ENCODE measurements at regions not wholly inside any gene's neighbourhood (a gene's known extent, or its start where the extent isn't known, plus 50 kb on each side); places are given as distances from the start of the nearest gene placed in this dataset.

- TF ChIP-seq NFIC (IDR thresholded peaks at IDR 0.05) = no peak
- TF ChIP-seq TAF1 (IDR thresholded peaks at IDR 0.05; ENCODE audit: low read depth) = no peak
- no peak for TF ChIP-seq FOXM1 (IDR thresholded peaks at IDR 0.05; ENCODE audit: borderline replicate concordance, low read depth)
- TF ChIP-seq CREB1 (IDR thresholded peaks at IDR 0.05; ENCODE audit: low read depth) = no peak
- no peak for TF ChIP-seq RAD21 (IDR thresholded peaks at IDR 0.05; ENCODE audit: low read depth)
- TF ChIP-seq TEAD4 (IDR thresholded peaks at IDR 0.05) = no peak
- no peak for TF ChIP-seq TCF12 (IDR thresholded peaks at IDR 0.05; ENCODE audit: low read depth)
Measured at GRCh38 chr13:65915195-65915594, 1314.9 kb downstream of the PCDH9 start.

- TF ChIP-seq CEBPB (IDR thresholded peaks at IDR 0.05) (no peak), ZBTB7A (IDR thresholded peaks at IDR 0.05; ENCODE audit: low read depth) (no peak), FOXM1 (IDR thresholded peaks at IDR 0.05; ENCODE audit: borderline replicate concordance, low read depth) (no peak), USF1 (IDR thresholded peaks at IDR 0.05) (no peak), YY1 (IDR thresholded peaks at IDR 0.05; ENCODE audit: low read depth) (no peak), TAF1 (IDR thresholded peaks at IDR 0.05; ENCODE audit: low read depth) (no peak), NFIC (IDR thresholded peaks at IDR 0.05) (no peak)
Measured at GRCh38 chr13:65914716-65915115, 1315.4 kb downstream of the PCDH9 start.

- no peak for TF ChIP-seq EGR1 (IDR thresholded peaks at IDR 0.05)
- no peak for TF ChIP-seq CREB1 (IDR thresholded peaks at IDR 0.05; ENCODE audit: low read depth)
- no peak for TF ChIP-seq TAF1 (IDR thresholded peaks at IDR 0.05; ENCODE audit: low read depth)
- TF ChIP-seq EP300 (IDR thresholded peaks at IDR 0.05; ENCODE audit: borderline replicate concordance) = no peak
- no peak for TF ChIP-seq TEAD4 (IDR thresholded peaks at IDR 0.05)
- no peak for TF ChIP-seq USF1 (IDR thresholded peaks at IDR 0.05)
- no peak for TF ChIP-seq NFIC (IDR thresholded peaks at IDR 0.05)
- no peak for TF ChIP-seq TCF12 (IDR thresholded peaks at IDR 0.05; ENCODE audit: low read depth)
- no peak for TF ChIP-seq ZBTB7A (IDR thresholded peaks at IDR 0.05; ENCODE audit: low read depth)
- no peak for TF ChIP-seq CEBPB (IDR thresholded peaks at IDR 0.05)
- no peak for TF ChIP-seq MAX (IDR thresholded peaks at IDR 0.05)
- no peak for TF ChIP-seq FOXM1 (IDR thresholded peaks at IDR 0.05; ENCODE audit: borderline replicate concordance, low read depth)
- TF ChIP-seq REST (IDR thresholded peaks at IDR 0.05; ENCODE audit: low read depth) = no peak
- no peak for TF ChIP-seq YY1 (IDR thresholded peaks at IDR 0.05; ENCODE audit: low read depth)
Measured at GRCh38 chr13:65913173-65913572, 1317.0 kb downstream of the PCDH9 start.

GRCh38 chr13:65912516-65912915 is 1317.6 kb downstream of the PCDH9 start:
- TF ChIP-seq MAX (IDR thresholded peaks at IDR 0.05) = no peak

- TF ChIP-seq MAX (IDR thresholded peaks at IDR 0.05) (no peak), CREB1 (IDR thresholded peaks at IDR 0.05; ENCODE audit: low read depth) (no peak), NFIC (IDR thresholded peaks at IDR 0.05) (no peak), EGR1 (IDR thresholded peaks at IDR 0.05) (no peak), RAD21 (IDR thresholded peaks at IDR 0.05; ENCODE audit: low read depth) (no peak), TAF1 (IDR thresholded peaks at IDR 0.05; ENCODE audit: low read depth) (no peak), TCF12 (IDR thresholded peaks at IDR 0.05; ENCODE audit: low read depth) (no peak), YY1 (IDR thresholded peaks at IDR 0.05; ENCODE audit: low read depth) (no peak)
Measured at GRCh38 chr13:65911546-65912193, 1318.5 kb downstream of the PCDH9 start.

GRCh38 chr13:65909501-65909900 is 1320.6 kb downstream of the PCDH9 start:
- TF ChIP-seq YY1 (IDR thresholded peaks at IDR 0.05; ENCODE audit: low read depth) = no peak
- no peak for TF ChIP-seq RAD21 (IDR thresholded peaks at IDR 0.05; ENCODE audit: low read depth)
- TF ChIP-seq REST (IDR thresholded peaks at IDR 0.05; ENCODE audit: low read depth) = no peak
- TF ChIP-seq MAX (IDR thresholded peaks at IDR 0.05) = no peak
- no peak for TF ChIP-seq ZBTB7A (IDR thresholded peaks at IDR 0.05; ENCODE audit: low read depth)
- no peak for TF ChIP-seq TCF12 (IDR thresholded peaks at IDR 0.05; ENCODE audit: low read depth)
- TF ChIP-seq TEAD4 (IDR thresholded peaks at IDR 0.05) = no peak
